Right lobe of liver (tissue), 4 donors: ENCODE measurements at regions not wholly inside any gene's neighbourhood (a gene's known extent, or its start where the extent isn't known, plus 50 kb on each side); places are given as distances from the start of the nearest gene placed in this dataset.

Experiments used
- CTCF ChIP-seq, 4 donors: fragments of 200-600 bp in 3 of 4; fragments of 450-650 bp in 1 of 4; IDR thresholded peaks; one replicate each; pipeline versions ENCODE4 v1.5.1 to v1.8.0; 2016 to 2022; ENCODE audit warnings: antibody characterized with exemption in 4 of 4, mild to moderate bottlenecking in 2 of 4
- POLR2A ChIP-seq: fragments of 450-650 bp; IDR thresholded peaks from one replicate; pipeline ENCODE4 v1.6.1; 2017; ENCODE audit warnings: antibody characterized with exemption, mild to moderate bottlenecking
- donor health status: DM: no; HTN: no; CAD: no.
- donor health status: DM: no; HTN: no; CAD: no.
- donor health status: DM: no; HTN: yes; CAD: no.

- TF ChIP-seq POLR2A = no peak
- no peak for TF ChIP-seq CTCF (IDR thresholded peaks at IDR 0.05)
Observed at GRCh38 chr6:13874191-13874549, 50.6 kb upstream of the RNF182 start.
